WI38 (cell line): ENCODE measurements at regions not wholly inside any gene's neighbourhood (a gene's known extent, or its start where the extent isn't known, plus 50 kb on each side); places are given as distances from the start of the nearest gene placed in this dataset.

Experiments
- H3K4me3 ChIP-seq: 2 replicates; pipeline ENCODE4 v1.5.1; 2011; ENCODE audit warnings: low read depth, mild to moderate bottlenecking, control low read depth, low read length
- CTCF ChIP-seq: IDR thresholded peaks from 2 replicates; pipeline ENCODE4 v1.5.1; 2012; ENCODE audit warnings: low read depth, mild to moderate bottlenecking, control low read depth, low read length

GRCh38 chr15:100727291-100727851, 125.0 kb downstream of the ASB7 start:
- no peak overlapping the region for H3K4me3 ChIP-seq
- no peak for TF ChIP-seq CTCF

GRCh38 chr15:100728371-100729201, 126.2 kb downstream of the ASB7 start:
- no peak overlapping the region for H3K4me3 ChIP-seq
- no peak for TF ChIP-seq CTCF

- no peak for TF ChIP-seq CTCF
- no peak overlapping the region for H3K4me3 ChIP-seq
Measured at GRCh38 chr15:100729461-100729860, 127.1 kb downstream of the ASB7 start.

- TF ChIP-seq CTCF = no peak
- no peak overlapping the region for H3K4me3 ChIP-seq
Measured at GRCh38 chr15:100730129-100730528, 127.7 kb downstream of the ASB7 start.

GRCh38 chr15:100730655-100731266, 128.4 kb downstream of the ASB7 start:
- H3K4me3 ChIP-seq = no peak overlapping the region
- TF ChIP-seq CTCF = no peak

GRCh38 chr15:100731267-100732152, 129.1 kb downstream of the ASB7 start:
- TF ChIP-seq CTCF = no peak
- H3K4me3 ChIP-seq = no peak overlapping the region
